B cell (primary cell): ENCODE measurements at regions not wholly inside any gene's neighbourhood (a gene's known extent, or its start where the extent isn't known, plus 50 kb on each side); places are given as distances from the start of the nearest gene placed in this dataset.

ENCODE experiments used
- ATAC-seq: fragments of 200-7000 bp; cut with Tn5 transposase; one replicate; pipeline ENCODE4 v1.10.0; 2021; ENCODE audit warnings: low read depth, mild to moderate bottlenecking, moderate number of reproducible peaks, moderate library complexity
- CTCF ChIA-PET: fragments of 350-600 bp; sonication (Branson Sonifier 250); formaldehyde crosslinking; loops from one replicate; lab custom pipeline; 2021; ENCODE audit warnings: antibody characterized with exemption, inconsistent platforms; lab: Charles Lee
- POLR2A ChIA-PET: fragments of 350-600 bp; sonication (Branson Sonifier 250); formaldehyde crosslinking; loops from one replicate; lab custom pipeline; 2021; ENCODE audit warnings: antibody characterized with exemption; lab: Charles Lee
- DNase-seq: peaks from one replicate; pipeline ENCODE4 v3.0.0; 2013
- H2AFZ ChIP-seq: 2 replicates; pipeline ENCODE4 v1.6.1; 2012; ENCODE audit warnings: mild to moderate bottlenecking, low read depth, low read length; ENCODE audit not compliant: insufficient read depth, poor library complexity, severe bottlenecking
- H3K27ac ChIP-seq, 2 donors: 1 replicate in 1 of 2; 2 replicates in 1 of 2; pipeline ENCODE4 v1.5.1; 2012 to 2013; ENCODE audit warnings: low read length in 2 of 2, mild to moderate bottlenecking in 2 of 2, moderate library complexity in 1 of 2
- H3K27me3 ChIP-seq, 4 experiments: fragments of 200-600 bp in 1 of 4; sonication (generic) in 1 of 4; replicated peaks in 1 of 4; 1 replicate in 2 of 4; 2 replicates in 2 of 4; pipeline versions ENCODE4 v1.6.1 to v1.7.0; 2013 to 2016; ENCODE audit warnings: low read length in 3 of 4, mild to moderate bottlenecking in 2 of 4, mixed read lengths in 1 of 4, moderate library complexity in 1 of 4; ENCODE audit not compliant: insufficient read depth in 4 of 4, control insufficient read depth in 3 of 4; ENCODE audit errors: control extremely low read depth in 1 of 4
- H3K36me3 ChIP-seq, 2 experiments: replicated peaks in 1 of 2; 1 replicate in 1 of 2; 2 replicates in 1 of 2; pipeline versions ENCODE4 v1.6.1 to v1.7.1; 2013; ENCODE audit warnings: low read length in 1 of 2; ENCODE audit not compliant: insufficient read depth in 2 of 2, control insufficient read depth in 1 of 2; ENCODE audit errors: control extremely low read depth in 1 of 2, extremely low read depth in 1 of 2
- H3K4me1 ChIP-seq, 2 donors: fragments of 200-600 bp in 1 of 2; sonication (generic) in 1 of 2; 1 replicate in 1 of 2; 2 replicates in 1 of 2; pipeline versions ENCODE4 v1.5.1 to v1.6.1; 2013 to 2017; ENCODE audit warnings: low read length in 2 of 2; ENCODE audit not compliant: control insufficient read depth in 2 of 2, insufficient read depth in 2 of 2
- H3K4me2 ChIP-seq: replicated peaks from 2 replicates; pipeline ENCODE3; 2012; ENCODE audit warnings: mild to moderate bottlenecking, low read depth, low read length; ENCODE audit not compliant: poor library complexity, severe bottlenecking
- H3K4me3 ChIP-seq, 5 experiments: fragments of 200-600 bp in 1 of 5; sonication (generic) in 1 of 5; 1 replicate in 3 of 5; 2 replicates in 2 of 5; pipeline versions ENCODE4 v1.5.1 to v1.7.0; 2011 to 2016; ENCODE audit warnings: low read length in 4 of 5, mild to moderate bottlenecking in 4 of 5, low read depth in 2 of 5, control low read depth in 1 of 5, moderate library complexity in 1 of 5; ENCODE audit not compliant: insufficient read depth in 1 of 5; ENCODE audit errors: control extremely low read depth in 1 of 5, extremely low read depth in 1 of 5
- H3K79me2 ChIP-seq: fragments of 200-600 bp; sonication (generic); one replicate; pipeline ENCODE4 v1.6.0; 2016; ENCODE audit warnings: low read length; ENCODE audit not compliant: control insufficient read depth, insufficient read depth
- H3K9ac ChIP-seq: fragments of 200-600 bp; sonication (generic); 2 replicates; pipeline ENCODE4 v1.6.1; 2017; ENCODE audit warnings: mild to moderate bottlenecking, low read length, moderate library complexity
- H3K9me3 ChIP-seq, 3 donors: one replicate each; pipeline versions ENCODE4 v1.6.1 to v1.7.1; 2013; ENCODE audit warnings: low read length in 2 of 3; ENCODE audit not compliant: control insufficient read depth in 2 of 3, insufficient read depth in 1 of 3; ENCODE audit errors: control extremely low read depth in 1 of 3
- H4K20me1 ChIP-seq: 2 replicates; pipeline ENCODE4 v1.6.0; 2012; ENCODE audit warnings: mild to moderate bottlenecking, low read length; ENCODE audit not compliant: insufficient read depth, control insufficient read depth, poor library complexity, severe bottlenecking
- H3K27ac Mint-ChIP-seq: one replicate; pipeline ENCODE4 v1.8.0; 2021; ENCODE audit warnings: mixed read lengths
- H3K27me3 Mint-ChIP-seq: one replicate; pipeline ENCODE4 v1.8.0; 2021; ENCODE audit warnings: mixed read lengths
- H3K4me1 Mint-ChIP-seq: one replicate; pipeline ENCODE4 v1.8.0; 2021; ENCODE audit warnings: mixed read lengths
- H3K4me3 Mint-ChIP-seq: one replicate; pipeline ENCODE4 v1.8.0; 2021; ENCODE audit warnings: mixed read lengths
- H3K9me3 Mint-ChIP-seq: one replicate; pipeline ENCODE4 v1.8.0; 2022; ENCODE audit warnings: mixed read lengths; ENCODE audit not compliant: insufficient read depth
- CTCF ChIP-seq: fragments of 200-600 bp; IDR thresholded peaks from one replicate; pipeline ENCODE4 v1.8.0; 2022; ENCODE audit warnings: antibody characterized with exemption, mild to moderate bottlenecking
- EZH2 ChIP-seq: IDR thresholded peaks from 2 replicates; pipeline ENCODE4 v1.6.1; 2012; ENCODE audit warnings: borderline replicate concordance, low read depth, mild to moderate bottlenecking, moderate library complexity, low read length; ENCODE audit not compliant: insufficient read depth, poor library complexity, severe bottlenecking
- WGBS: methylation state at CpG from one replicate; pipeline ENCODE4 v1.1.5; 2013; ENCODE audit warnings: missing lambda C conversion rate; ENCODE audit not compliant: insufficient coverage; 5-methylcytosine and 5-hydroxymethylcytosine counted together
- intact Hi-C: fragments of 100-400 bp; cut with micrococcal nuclease; formaldehyde crosslinking; loops from one replicate; pipeline ENCODE4 v1.10.0; 2022

- Mint-ChIP-seq H3K4me3 (no peak overlapping the region), H3K9me3 (no peaks in the 10 kb centered on the region), H3K27ac (no peak overlapping the region), H3K27me3 (no peaks in the 10 kb centered on the region), H3K4me1 (no peaks in the 10 kb centered on the region)
- Histone ChIP-seq H3K4me1 (no peaks in the 10 kb centered on the region), H3K27ac (no peak overlapping the region), H3K79me2 (no peaks in the 10 kb centered on the region), H2AFZ (no peak overlapping the region), H3K36me3 (no peaks in the 10 kb centered on the region), H3K27me3 (no peaks in the 10 kb centered on the region), H3K9me3 (no peaks in the 10 kb centered on the region), H3K4me2 (no peak overlapping the region), H3K4me3 (no peak overlapping the region), H3K9ac (no peak overlapping the region), H4K20me1 (no peaks in the 10 kb centered on the region)
- ATAC-seq = no peak
- ChIA-PET CTCF (no interaction called here), POLR2A (no interaction called here)
- DNase-seq = no peak
- no peak for TF ChIP-seq EZH2
- TF ChIP-seq CTCF = no peak
- intact Hi-C loops = no loop called here
These were observed 1144.7 kb upstream of the PIK3C3 start for GRCh38 chr18:40810372-40810771.

GRCh38 chr18:40789286-40789685, 1165.7 kb upstream of the PIK3C3 start:
- intact Hi-C loops = no loop called here
- Mint-ChIP-seq H3K9me3 (peaks cover 2% of the 10 kb centered on the region), H3K27ac (no peak overlapping the region), H3K27me3 (no peaks in the 10 kb centered on the region), H3K4me3 (no peak overlapping the region), H3K4me1 (no peaks in the 10 kb centered on the region)
- no peak overlapping the region for H3K9ac ChIP-seq
- H3K4me3 ChIP-seq = no peak overlapping the region
- no peaks in the 10 kb centered on the region for H4K20me1 ChIP-seq
- ChIA-PET CTCF (no interaction called here), POLR2A (no interaction called here)
- H3K4me1 ChIP-seq = no peaks in the 10 kb centered on the region
- H3K79me2 ChIP-seq = no peaks in the 10 kb centered on the region
- DNase-seq (no peak), ATAC-seq (no peak)
- peaks cover 0 to 2% (median 1%) of the 10 kb centered on the region in 3 donors for H3K9me3 ChIP-seq
- H3K36me3 ChIP-seq = no peaks in the 10 kb centered on the region
- no peak overlapping the region for H2AFZ ChIP-seq
- no peak overlapping the region for H3K4me2 ChIP-seq
- no peak overlapping the region for H3K27ac ChIP-seq
- no peaks in the 10 kb centered on the region for H3K27me3 ChIP-seq
- no peak for TF ChIP-seq EZH2
- whole genome bisulfite sequencing = 71% methylated on average over 3 of the region's 4 CpGs
